Renal cortical epithelial cell (primary cell): ENCODE measurements at regions not wholly inside any gene's neighbourhood (a gene's known extent, or its start where the extent isn't known, plus 50 kb on each side); places are given as distances from the start of the nearest gene placed in this dataset.
A peak's percentile ranks its signal among the peaks of the same experiment; 100 is the strongest.
"Not testable (repeated sequence)": the region's sequence is repeated elsewhere in the genome, so short reads cannot be mapped to it uniquely, and the experiment has no call there.

ENCODE experiments used
- DNase-seq: peaks from one replicate; pipeline ENCODE4 v3.0.0-alpha.2; 2011; ENCODE audit warnings: low read depth

- no peak for DNase-seq
These were observed 109.0 kb downstream of the ANXA3 start for GRCh38 chr4:78660559-78660958.

DNA sequence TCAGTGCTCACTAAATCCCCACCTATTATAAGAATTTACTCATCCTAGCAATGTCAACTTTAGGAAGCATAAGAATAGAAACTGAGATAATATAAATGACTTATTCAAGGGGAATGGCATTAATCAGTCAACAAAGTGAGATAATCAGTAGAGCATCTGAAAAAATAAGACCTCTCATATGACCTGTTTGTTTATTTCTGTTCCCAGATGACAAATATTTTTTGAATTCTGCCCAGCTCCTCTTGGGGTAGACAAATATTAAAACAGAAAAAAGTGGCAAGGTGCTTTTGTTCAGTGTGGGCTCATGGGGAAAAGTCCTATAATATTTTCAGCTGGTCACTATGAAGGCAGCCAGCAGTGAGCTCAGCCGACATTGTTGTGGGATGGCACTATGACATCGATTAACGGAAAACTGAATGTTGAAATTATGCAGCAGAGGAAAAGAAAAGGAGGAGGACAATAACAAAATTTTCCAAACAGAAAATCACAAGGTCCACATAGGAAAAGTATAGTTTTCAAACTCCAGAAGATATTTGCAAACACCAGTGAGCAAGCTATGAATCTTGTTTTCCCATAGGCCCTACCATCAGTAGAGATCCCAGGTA lies 109.6 kb downstream of the ANXA3 start:
- DNase-seq, result no peak

- DNase-seq, result peak; percentile 87
These were observed 110.5 kb downstream of the ANXA3 start for GRCh38 chr4:78661921-78662521.

- DNase-seq, result no peak
These were observed 111.1 kb downstream of the ANXA3 start for GRCh38 chr4:78662658-78663057.

DNA sequence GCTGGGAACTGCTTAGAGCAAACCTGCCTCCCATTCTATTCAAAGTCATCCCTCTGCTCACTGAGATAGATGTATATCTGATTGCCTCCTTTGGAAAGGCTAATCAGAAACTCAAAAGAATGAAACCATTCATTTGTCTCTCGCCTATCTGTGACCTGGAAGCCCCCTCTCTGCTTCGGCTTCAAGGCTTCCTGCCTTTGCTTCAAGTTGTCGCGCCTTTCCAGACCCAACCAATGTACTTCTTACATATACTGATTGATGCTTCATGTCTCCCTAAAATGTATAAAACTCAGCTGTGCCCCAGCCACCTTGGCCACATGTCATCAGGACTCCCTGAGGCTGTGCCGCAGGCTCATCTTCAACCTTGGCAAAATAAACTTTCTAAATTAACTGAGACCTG lies 111.9 kb upstream of the BMP2K start:
- DNase-seq, result not testable (repeated sequence)

DNA sequence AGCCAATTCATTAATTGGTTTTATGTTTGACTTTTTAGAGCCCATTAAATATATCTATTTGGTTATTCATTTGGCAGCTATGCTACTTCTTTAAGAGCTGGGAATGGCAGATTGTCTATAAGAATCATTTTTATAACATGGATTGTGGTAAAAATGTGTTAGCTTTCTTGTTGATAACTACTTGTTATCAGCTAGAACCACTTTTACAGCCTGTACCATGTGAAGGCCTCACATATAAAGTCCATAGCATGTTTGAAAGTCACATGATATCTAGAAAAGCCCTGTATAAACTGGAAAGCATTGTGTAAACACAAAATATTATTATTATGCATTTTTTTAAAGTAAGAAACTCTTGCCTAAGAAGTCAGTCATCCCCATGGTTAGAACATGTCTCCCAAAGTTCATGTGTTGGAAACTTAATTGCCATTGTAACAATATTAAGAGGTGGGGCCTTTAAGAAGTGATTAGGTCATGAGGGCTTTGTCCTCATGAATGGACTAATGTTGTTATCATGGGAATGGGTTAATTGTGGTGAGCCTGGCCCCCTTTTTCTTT lies 110.9 kb upstream of the BMP2K start:
- no peak for DNase-seq

GRCh38 chr4:78666830-78667258 lies 109.3 kb upstream of the BMP2K start:
- DNase-seq, result peak; percentile 56

DNA sequence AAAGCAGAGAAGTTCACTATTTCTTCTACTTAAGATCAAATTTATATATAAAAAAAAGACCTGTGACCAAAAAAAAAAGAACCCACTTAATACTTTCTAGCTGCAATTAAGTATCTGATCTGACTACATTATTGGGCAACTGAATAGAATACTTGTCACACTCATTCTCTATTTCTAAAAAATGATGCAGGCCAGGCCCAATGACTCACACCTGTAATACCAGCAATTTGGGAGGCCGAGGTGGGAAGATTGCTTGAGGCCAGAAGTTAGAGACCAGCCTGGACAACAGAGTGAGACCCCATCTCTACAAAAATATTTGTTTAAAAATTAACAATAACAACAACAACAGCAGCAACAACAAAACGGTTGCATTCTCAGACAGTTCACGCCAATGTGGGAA lies 108.8 kb upstream of the BMP2K start:
- no peak for DNase-seq

DNA sequence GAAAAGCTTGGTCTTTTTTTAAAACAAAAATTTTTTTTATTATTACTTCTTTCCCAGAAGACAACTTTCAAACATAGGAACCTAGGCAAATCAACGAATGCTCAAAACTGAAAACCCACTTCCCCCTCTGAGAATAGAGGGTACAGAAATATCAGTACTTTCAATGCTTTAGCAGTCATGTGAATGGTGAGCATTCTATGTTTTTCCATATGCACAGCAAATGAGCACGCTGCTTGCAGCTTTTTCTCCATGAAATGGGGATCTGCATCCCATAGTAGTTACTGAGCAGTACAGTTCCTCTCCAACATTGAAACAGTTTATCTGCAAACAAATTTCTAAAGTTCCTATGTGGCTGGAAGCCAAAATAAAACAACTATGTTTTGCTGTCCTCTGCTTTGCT lies 108.4 kb upstream of the BMP2K start:
- DNase-seq, result no peak

GRCh38 chr4:78669453-78669852 lies 106.7 kb upstream of the BMP2K start:
- DNase-seq, result no peak

DNA sequence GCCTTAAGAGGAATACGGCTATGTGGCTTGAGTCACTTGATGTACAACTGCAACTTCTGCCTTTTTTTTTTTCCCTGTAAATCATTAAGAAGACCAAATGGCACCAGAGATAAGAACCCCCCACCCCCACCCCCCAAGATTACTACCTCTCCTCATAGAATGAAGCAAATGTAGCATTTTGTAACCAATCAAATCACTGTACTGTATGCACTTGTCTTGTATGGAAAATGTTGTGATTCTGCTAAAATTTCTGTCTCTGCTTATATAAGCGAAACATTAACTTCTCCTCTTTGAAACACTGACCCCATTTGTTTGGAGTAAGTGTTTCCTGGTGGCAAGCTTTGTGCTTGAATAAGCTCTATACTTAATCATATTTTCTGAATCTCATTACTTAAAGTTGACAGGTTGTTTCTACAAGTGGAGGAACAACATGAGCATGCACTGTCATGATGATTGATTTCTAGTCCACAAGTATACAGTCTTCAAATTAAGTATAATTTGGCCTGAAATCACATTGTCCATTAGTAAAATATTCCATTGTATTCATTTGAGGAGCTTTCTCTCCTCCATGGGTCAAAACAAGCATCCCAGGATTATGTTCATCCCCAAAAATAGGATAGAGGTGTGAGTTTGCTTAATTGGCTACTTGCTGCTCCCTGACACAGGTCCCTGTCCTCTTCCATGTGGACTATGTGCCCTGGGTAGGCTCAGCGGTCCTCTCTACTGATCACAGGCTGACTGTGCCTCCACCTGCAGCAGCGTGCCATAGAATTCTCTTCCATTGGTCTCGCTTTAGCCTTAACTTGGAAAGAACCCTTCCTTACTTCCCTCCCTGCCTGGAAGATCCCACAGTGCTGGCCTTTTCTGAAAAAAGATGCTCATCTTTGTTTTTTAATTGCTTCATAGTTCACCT lies 104.0 kb upstream of the BMP2K start:
- DNase-seq, result no peak

DNA sequence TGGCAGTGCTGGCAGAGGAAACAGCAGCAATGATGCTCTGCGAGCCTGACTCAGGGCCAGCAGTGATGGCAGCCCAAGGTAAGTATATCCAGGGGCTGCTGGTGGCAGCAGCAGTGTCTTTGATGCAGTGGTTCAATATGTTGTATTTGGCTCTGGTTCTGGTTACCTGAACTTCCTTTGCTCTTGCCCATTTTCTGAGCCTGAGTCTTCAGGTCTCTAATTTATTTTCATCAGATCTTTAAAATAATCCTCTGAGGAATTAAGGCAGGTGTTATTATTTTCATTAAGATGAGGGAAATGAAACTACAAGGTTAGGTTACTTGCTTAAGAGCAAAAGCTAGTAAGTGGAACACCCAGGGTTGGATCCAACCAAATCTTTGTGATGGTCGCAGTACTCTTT lies 102.8 kb upstream of the BMP2K start:
- DNase-seq, result no peak

GRCh38 chr4:78675325-78675724 lies 100.8 kb upstream of the BMP2K start:
- no peak for DNase-seq

DNA sequence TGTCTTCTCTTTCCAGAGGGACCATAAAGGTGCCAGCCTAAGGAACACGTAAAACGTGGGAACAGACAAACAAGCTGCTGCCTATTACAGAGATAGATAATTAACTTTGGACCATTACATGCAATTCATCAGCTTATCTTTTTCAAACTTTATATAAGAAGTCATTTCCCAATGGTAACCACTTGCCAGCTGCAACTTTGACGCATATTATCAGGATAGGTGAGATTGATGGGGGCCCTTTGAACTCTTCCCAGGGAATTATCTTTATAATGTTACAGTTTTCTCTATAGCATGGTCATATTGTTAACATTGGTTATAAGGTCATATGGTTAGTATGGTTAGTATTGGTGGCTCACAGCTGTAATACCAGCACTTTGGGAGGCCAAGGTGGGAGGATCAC lies 94.1 kb upstream of the BMP2K start:
- DNase-seq, result no peak

GRCh38 chr4:78683352-78683751 lies 92.8 kb upstream of the BMP2K start:
- DNase-seq, result no peak

GRCh38 chr4:78684325-78685079 lies 91.6 kb upstream of the BMP2K start:
- no peak for DNase-seq

DNA sequence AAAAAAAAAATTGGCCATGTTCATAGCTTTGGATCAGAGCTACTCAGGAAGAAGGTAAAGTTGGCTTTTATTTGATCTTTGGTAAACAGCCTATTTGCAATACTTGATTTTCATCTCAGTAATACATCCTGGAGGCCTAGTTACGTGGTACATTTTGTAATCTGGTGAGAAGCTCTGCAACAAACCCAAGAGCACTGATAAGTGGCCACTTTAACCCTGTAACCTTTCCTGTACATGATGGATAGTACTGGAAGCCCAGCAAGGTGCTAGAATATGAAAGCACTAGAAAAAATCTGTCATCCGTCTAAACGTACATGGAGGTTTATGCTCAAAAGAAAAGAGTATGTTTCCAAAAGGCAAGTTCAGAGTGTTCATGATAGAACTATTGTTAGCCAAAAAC lies 88.3 kb upstream of the BMP2K start:
- DNase-seq, result no peak

GRCh38 chr4:78688366-78688765 lies 87.8 kb upstream of the BMP2K start:
- DNase-seq, result no peak

DNA sequence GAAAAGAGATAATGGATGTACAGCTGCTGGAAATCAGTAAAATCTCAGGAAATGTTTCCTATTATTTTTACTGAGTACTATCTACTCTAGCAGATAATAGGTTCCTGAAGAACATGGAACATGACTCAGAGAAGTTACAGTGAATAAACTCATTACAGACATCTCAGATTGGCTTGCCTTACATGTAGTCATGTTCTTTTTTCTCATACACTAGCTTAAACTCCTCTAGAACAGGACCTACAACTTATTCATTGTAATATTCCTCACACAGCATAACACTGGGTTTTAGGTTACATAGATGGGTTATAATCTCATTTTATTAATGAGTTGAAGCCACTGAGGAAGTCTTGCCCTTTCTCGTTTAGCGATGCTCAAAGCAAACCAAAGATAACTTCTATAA lies 86.9 kb upstream of the BMP2K start:
- DNase-seq, result no peak

DNA sequence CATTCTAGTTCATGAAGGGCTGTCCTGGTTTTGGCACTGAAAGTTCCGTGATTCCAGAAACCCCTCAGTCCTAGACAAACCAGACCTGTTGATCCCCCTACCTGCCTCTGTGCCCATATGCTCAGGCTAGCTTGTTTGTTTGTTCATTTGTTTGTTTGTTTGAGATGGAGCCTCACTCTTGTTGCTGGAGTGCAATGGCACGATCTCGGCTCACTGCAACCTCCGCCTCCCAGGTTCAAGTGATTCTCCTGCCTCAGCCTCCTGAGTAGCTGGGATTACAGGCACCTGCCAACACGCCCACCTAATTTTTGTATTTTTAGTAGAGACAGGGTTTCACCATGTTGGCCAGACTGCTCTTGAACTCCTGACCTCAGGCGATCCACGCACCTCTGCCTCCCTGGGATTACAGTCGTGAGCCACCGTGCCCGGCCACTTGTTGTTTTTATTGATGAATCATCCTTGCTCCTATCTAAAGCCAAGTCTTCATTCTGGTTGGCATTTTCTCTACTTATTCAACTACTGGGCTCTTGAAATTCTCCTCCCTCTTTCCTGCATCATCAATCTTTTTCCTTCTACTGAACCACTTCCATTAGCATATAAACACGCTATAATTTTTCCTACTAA lies 86.3 kb upstream of the BMP2K start:
- DNase-seq, result no peak

GRCh38 chr4:78691334-78691754 lies 84.8 kb upstream of the BMP2K start:
- no peak for DNase-seq
